Erythroblast (primary cell): ENCODE measurements at regions not wholly inside any gene's neighbourhood (a gene's known extent, or its start where the extent isn't known, plus 50 kb on each side); places are given as distances from the start of the nearest gene placed in this dataset.

Source experiments
- GATA1 ChIP-seq: IDR thresholded peaks from 2 replicates; pipeline ENCODE4 v1.6.1; 2011; ENCODE audit warnings: low read depth, mild to moderate bottlenecking, control low read depth, low read length, moderate library complexity
- POLR2A ChIP-seq: IDR thresholded peaks from 2 replicates; pipeline ENCODE4 v1.6.1; 2011; ENCODE audit warnings: mild to moderate bottlenecking, low read length

DNA sequence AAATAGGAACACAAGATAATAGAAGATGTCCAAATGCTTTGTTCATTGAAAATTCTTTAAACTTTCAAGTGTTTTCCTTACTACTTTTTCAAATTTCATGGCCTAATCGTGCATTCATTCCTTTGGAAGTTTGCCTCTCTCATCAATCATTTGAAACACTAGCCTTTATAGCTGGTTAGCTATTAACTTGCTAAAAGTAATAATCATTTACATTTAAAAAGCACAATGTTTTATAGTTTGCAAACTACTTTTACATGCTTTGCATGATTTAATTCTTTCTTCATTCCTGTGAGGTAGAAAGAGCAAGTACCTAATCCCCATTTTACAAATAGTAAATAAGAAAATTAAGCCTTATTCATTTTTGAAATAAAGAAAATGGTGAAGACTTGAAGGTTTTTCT lies 137.4 kb upstream of the SLC7A14 start:
- TF ChIP-seq POLR2A: no peak
- TF ChIP-seq GATA1: no peak
